A549 (cell line): ENCODE measurements at regions not wholly inside any gene's neighbourhood (a gene's known extent, or its start where the extent isn't known, plus 50 kb on each side); places are given as distances from the start of the nearest gene placed in this dataset.

Experiments
- EP300 ChIP-seq, 2 experiments: fragments of >200 bp; sonication (Bioruptor Twin); formaldehyde crosslinking; IDR thresholded peaks; 2 replicates in 1 of 2; 3 replicates in 1 of 2; pipeline ENCODE4 v1.6.1; 2016 to 2017
- NR3C1 ChIP-seq: fragments of >200 bp; sonication (Bioruptor Twin); formaldehyde crosslinking; IDR thresholded peaks from 3 replicates; pipeline ENCODE4 v1.6.1; 2017
- REST ChIP-seq: fragments of 200-600 bp; sonication (generic); IDR thresholded peaks from 2 replicates; pipeline ENCODE4 v1.6.1; 2016; ENCODE audit warnings: antibody characterized with exemption, mild to moderate bottlenecking, moderate library complexity

- TF ChIP-seq EP300 (IDR thresholded peaks at IDR 0.05) = no peak
- no peak for TF ChIP-seq REST
- TF ChIP-seq NR3C1 = no peak
Observed at GRCh38 chr7:31420948-31421347, 80.4 kb upstream of the NEUROD6 start.
